H1 (cell line): ENCODE measurements at regions not wholly inside any gene's neighbourhood (a gene's known extent, or its start where the extent isn't known, plus 50 kb on each side); places are given as distances from the start of the nearest gene placed in this dataset.

Experiments
- CTCF ChIA-PET: fragments of 300-600 bp; sonication (Branson Sonifier 250); formaldehyde crosslinking; loops from one replicate; lab custom pipeline; 2021; ENCODE audit not compliant: partially characterized antibody; lab: Charles Lee
- POLR2A ChIA-PET: fragments of 300-600 bp; sonication (Branson Sonifier 250); formaldehyde crosslinking; loops from one replicate; lab custom pipeline; 2021; ENCODE audit warnings: inconsistent platforms; ENCODE audit not compliant: partially characterized antibody; lab: Charles Lee
- DNase-seq, 2 experiments: peaks; one replicate each; pipeline versions ENCODE4 v3.0.0 to v3.0.0-alpha.2; 2010 to 2022; ENCODE audit warnings: low spot score in 2 of 2, low read depth in 1 of 2, mixed read lengths in 1 of 2
- FAIRE-seq: peaks from 2 replicates; lab custom pipeline; 2011; peaks lifted over from hg19 to GRCh38; lab: Jason Lieb, UNC
- H2AFZ ChIP-seq: 2 replicates; pipeline ENCODE4 v1.8.1; 2012; ENCODE audit warnings: low read length, inconsistent platforms
- H2AK5ac ChIP-seq: 2 replicates; pipeline ENCODE4 v1.6.1; 2013; ENCODE audit warnings: low read depth, low read length
- H2BK120ac ChIP-seq: replicated peaks from 2 replicates; pipeline ENCODE3; 2013; ENCODE audit warnings: low read depth, low read length, inconsistent platforms
- H2BK12ac ChIP-seq: 2 replicates; pipeline ENCODE4 v1.6.1; 2013; ENCODE audit warnings: low read depth, low read length
- H2BK15ac ChIP-seq: 2 replicates; pipeline ENCODE4 v1.6.1; 2013; ENCODE audit warnings: low read length
- H2BK20ac ChIP-seq: 2 replicates; pipeline ENCODE4 v1.6.1; 2013; ENCODE audit warnings: low read length
- H2BK5ac ChIP-seq: 2 replicates; pipeline ENCODE4 v1.6.1; 2013; ENCODE audit warnings: low read depth, low read length
- H3K14ac ChIP-seq: 2 replicates; pipeline ENCODE4 v1.6.1; 2013; ENCODE audit warnings: inconsistent platforms; ENCODE audit not compliant: insufficient read length
- H3K18ac ChIP-seq: 2 replicates; pipeline ENCODE4 v1.6.1; 2013; ENCODE audit warnings: low read length; ENCODE audit errors: extremely low read depth
- H3K23ac ChIP-seq: 2 replicates; pipeline ENCODE4 v1.6.1; 2013; ENCODE audit warnings: inconsistent platforms; ENCODE audit not compliant: insufficient read length
- H3K23me2 ChIP-seq: 2 replicates; pipeline ENCODE4 v1.6.1; 2013; ENCODE audit warnings: low read depth, low read length
- H3K27ac ChIP-seq: 2 replicates; pipeline ENCODE4 v1.6.1; 2011; ENCODE audit warnings: low read depth, low read length, inconsistent platforms
- H3K27me3 ChIP-seq, 4 experiments: replicated peaks in 1 of 4; 1 replicate in 1 of 4; 2 replicates in 3 of 4; pipeline versions ENCODE4 v1.6.1 to v1.8.1; 2011 to 2013; ENCODE audit warnings: low read length in 3 of 4, mild to moderate bottlenecking in 3 of 4, inconsistent platforms in 2 of 4, mixed read lengths in 2 of 4, moderate library complexity in 1 of 4; ENCODE audit not compliant: control insufficient read depth in 3 of 4, insufficient read depth in 3 of 4; ENCODE audit errors: extremely low read depth in 1 of 4
- H3K36me3 ChIP-seq, 4 experiments: 2 replicates each; pipeline versions ENCODE4 v1.6.1 to v1.8.1; 2011 to 2013; ENCODE audit warnings: mild to moderate bottlenecking in 4 of 4, low read length in 3 of 4, moderate library complexity in 2 of 4, control low read depth in 1 of 4, inconsistent platforms in 1 of 4; ENCODE audit not compliant: insufficient read depth in 4 of 4, control insufficient read depth in 2 of 4
- H3K4ac ChIP-seq: replicated peaks from 2 replicates; pipeline ENCODE3; 2013; ENCODE audit warnings: low read length, low read depth, mixed read lengths, inconsistent platforms; ENCODE audit not compliant: insufficient read length
- H3K4me1 ChIP-seq, 4 experiments: replicated peaks in 1 of 4; 1 replicate in 1 of 4; 2 replicates in 3 of 4; pipeline versions ENCODE4 v1.6.1 to v1.8.1; 2011 to 2013; ENCODE audit warnings: low read length in 3 of 4, inconsistent platforms in 2 of 4, mixed read lengths in 1 of 4; ENCODE audit not compliant: insufficient read depth in 4 of 4, control insufficient read depth in 3 of 4
- H3K4me2 ChIP-seq, 2 experiments: 2 replicates each; pipeline versions ENCODE4 v1.6.1 to v1.8.1; 2011 to 2013; ENCODE audit warnings: low read depth in 2 of 2, low read length in 2 of 2, control low read depth in 1 of 2, inconsistent platforms in 1 of 2, mild to moderate bottlenecking in 1 of 2; ENCODE audit not compliant: insufficient read depth in 1 of 2
- H3K4me3 ChIP-seq, 4 experiments: fragments of 200-600, 300-600 bp in 1 of 4; sonication (generic), shearing (Covaris generic), sonication (Bioruptor Twin) in 1 of 4; 2 replicates each; pipeline versions ENCODE4 v1.5.1 to v1.8.1; 2011 to 2016; ENCODE audit warnings: low read length in 4 of 4, low read depth in 3 of 4, control low read depth in 2 of 4, inconsistent platforms in 2 of 4, mild to moderate bottlenecking in 2 of 4, mixed read lengths in 1 of 4, moderate library complexity in 1 of 4; ENCODE audit not compliant: insufficient read depth in 2 of 4; ENCODE audit errors: extremely low read depth in 1 of 4
- H3K56ac ChIP-seq: replicated peaks from 2 replicates; pipeline ENCODE3; 2013; ENCODE audit warnings: low read depth, mild to moderate bottlenecking, mixed read lengths, low read length, inconsistent platforms; ENCODE audit not compliant: insufficient read length
- H3K79me1 ChIP-seq: 2 replicates; pipeline ENCODE4 v1.6.1; 2013; ENCODE audit warnings: low read depth, low read length, control low read depth
- H3K79me2 ChIP-seq, 2 experiments: 2 replicates each; pipeline versions ENCODE4 v1.6.1 to v1.8.1; 2012 to 2013; ENCODE audit warnings: low read length in 2 of 2, mild to moderate bottlenecking in 2 of 2, inconsistent platforms in 1 of 2; ENCODE audit not compliant: insufficient read depth in 2 of 2, control insufficient read depth in 1 of 2
- H3K9ac ChIP-seq, 4 experiments: replicated peaks in 1 of 4; 1 replicate in 1 of 4; 2 replicates in 3 of 4; pipeline versions ENCODE4 v1.6.1 to v1.8.1; 2011 to 2013; ENCODE audit warnings: low read depth in 3 of 4, low read length in 3 of 4, control low read depth in 2 of 4, mild to moderate bottlenecking in 2 of 4, moderate library complexity in 2 of 4, inconsistent platforms in 1 of 4; ENCODE audit errors: extremely low read depth in 1 of 4
- H3K9me3 ChIP-seq, 2 experiments: 2 replicates each; pipeline versions ENCODE4 v1.6.1 to v1.8.1; 2012 to 2013; ENCODE audit warnings: mild to moderate bottlenecking in 2 of 2, moderate library complexity in 2 of 2, control low read depth in 1 of 2, inconsistent platforms in 1 of 2, low read depth in 1 of 2, low read length in 1 of 2, mixed read lengths in 1 of 2; ENCODE audit not compliant: insufficient read depth in 2 of 2
- H4K20me1 ChIP-seq, 2 experiments: replicated peaks in 1 of 2; 2 replicates each; pipeline versions ENCODE3 to v1.8.1; 2011 to 2013; ENCODE audit warnings: inconsistent platforms in 2 of 2, low read length in 2 of 2, mild to moderate bottlenecking in 1 of 2; ENCODE audit not compliant: insufficient read depth in 2 of 2, control insufficient read depth in 1 of 2
- H4K5ac ChIP-seq: 2 replicates; pipeline ENCODE4 v1.6.1; 2013; ENCODE audit warnings: low read length, low read depth, mixed read lengths, inconsistent platforms; ENCODE audit not compliant: insufficient read length
- H4K8ac ChIP-seq: 2 replicates; pipeline ENCODE4 v1.8.0; 2013; ENCODE audit warnings: mild to moderate bottlenecking, moderate library complexity, low read length, inconsistent platforms; ENCODE audit not compliant: insufficient read depth; ENCODE audit errors: extremely low read depth
- H4K91ac ChIP-seq: replicated peaks from 2 replicates; pipeline ENCODE3; 2013; ENCODE audit warnings: low read length, mixed read lengths, inconsistent platforms; ENCODE audit not compliant: insufficient read length
- EZH2 ChIP-seq: fragments of 200-600 bp; sonication (generic); IDR thresholded peaks from 2 replicates; pipeline ENCODE4 v1.7.1; 2012; ENCODE audit warnings: low read depth, mild to moderate bottlenecking, moderate library complexity, low read length, inconsistent platforms; ENCODE audit not compliant: severe bottlenecking
- PHF8 ChIP-seq: fragments of 200-600 bp; sonication (generic); conservative IDR thresholded peaks from 2 replicates; pipeline ENCODE4 v1.7.1; 2012; ENCODE audit warnings: low read depth, mild to moderate bottlenecking, inconsistent platforms, low read length, moderate library complexity
- POLR2A ChIP-seq, 2 experiments: IDR thresholded peaks; 1 replicate in 1 of 2; 2 replicates in 1 of 2; pipeline ENCODE4 v1.6.1; 2011; ENCODE audit warnings: low read depth in 2 of 2, low read length in 2 of 2, mild to moderate bottlenecking in 2 of 2; ENCODE audit errors: control extremely low read depth in 1 of 2
- RNF2 ChIP-seq: fragments of 200-900, 300-1000 bp; sonication (generic); IDR thresholded peaks from 2 replicates; pipeline ENCODE4 v1.7.1; 2016; ENCODE audit warnings: borderline replicate concordance, low read depth, mild to moderate bottlenecking, antibody characterized with exemption, low read length; ENCODE audit not compliant: poor library complexity, severe bottlenecking; ENCODE audit errors: missing control alignments
- WGBS, 2 experiments: shearing (Covaris generic) in 1 of 2; methylation state at CpG; one replicate each; pipeline versions ENCODE4 v1.1.6 to v1.1.7; 2013 to 2015; ENCODE audit warnings: low lambda C conversion rate in 2 of 2, mixed read lengths in 2 of 2, inconsistent platforms in 1 of 2, low coverage in 1 of 2, missing lambda C conversion rate in 1 of 2; ENCODE audit not compliant: insufficient replicate concordance in 2 of 2, insufficient coverage in 1 of 2, insufficient read length in 1 of 2; ENCODE audit errors: extremely low coverage in 1 of 2, missing lambda C conversion rate in 1 of 2; 5-methylcytosine and 5-hydroxymethylcytosine counted together
- TF ChIP-seq, protein P1 (sequence below), 3 experiments: IDR thresholded peaks; 1 replicate in 2 of 3; 2 replicates in 1 of 3; pipeline versions ENCODE4 v1.5.1 to v1.6.1; 2011; ENCODE audit warnings: low read length in 3 of 3, mild to moderate bottlenecking in 3 of 3, inconsistent platforms in 2 of 3, low read depth in 1 of 3, moderate library complexity in 1 of 3; ENCODE audit not compliant: insufficient read depth in 1 of 3; ENCODE audit errors: control extremely low read depth in 1 of 3

DNA sequence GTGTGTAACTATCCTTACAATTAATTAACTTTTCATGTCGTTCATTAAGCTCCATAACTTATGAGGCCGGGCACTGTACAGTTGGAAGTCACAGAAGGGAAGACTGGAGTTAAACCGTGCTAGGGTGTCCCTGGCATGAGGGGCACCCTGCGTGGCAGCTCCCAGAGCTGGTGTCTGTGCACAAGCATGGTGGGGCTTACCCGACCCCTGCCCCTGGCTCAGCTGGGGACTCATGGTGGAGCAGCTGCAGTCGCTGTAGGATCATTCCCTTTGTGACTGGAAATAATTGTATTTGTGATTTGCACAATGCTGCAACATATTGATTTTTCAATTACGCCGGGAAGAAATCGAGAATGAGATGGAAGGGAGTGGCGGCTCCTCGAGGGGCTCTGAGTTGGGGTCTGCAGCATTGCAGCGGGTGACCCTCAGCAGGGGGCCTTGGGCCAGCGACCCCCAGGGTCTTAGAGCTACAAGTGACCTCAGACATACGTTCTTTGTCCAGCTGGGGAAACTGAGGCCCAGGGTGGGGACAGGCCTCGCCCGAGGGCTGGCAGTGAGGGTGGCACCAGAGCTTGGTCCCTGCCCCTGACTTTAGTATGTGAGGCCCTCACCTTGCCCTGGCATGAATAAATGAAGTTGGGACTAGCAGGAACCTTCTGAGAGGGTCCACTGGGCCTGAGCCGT lies 125.4 kb downstream of the KIF26A start:
- no peak overlapping the region for H2BK5ac ChIP-seq
- no peak overlapping the region for H2AFZ ChIP-seq
- TF ChIP-seq EZH2 (no peak), PHF8 (no peak), POLR2A (IDR thresholded peaks at IDR 0.05; ENCODE audit: control extremely low read depth in 1 of 2, low read depth in 2 of 2, low read length in 2 of 2) (no peak), RNF2 (no peak)
- TF ChIP-seq, protein P1, sequence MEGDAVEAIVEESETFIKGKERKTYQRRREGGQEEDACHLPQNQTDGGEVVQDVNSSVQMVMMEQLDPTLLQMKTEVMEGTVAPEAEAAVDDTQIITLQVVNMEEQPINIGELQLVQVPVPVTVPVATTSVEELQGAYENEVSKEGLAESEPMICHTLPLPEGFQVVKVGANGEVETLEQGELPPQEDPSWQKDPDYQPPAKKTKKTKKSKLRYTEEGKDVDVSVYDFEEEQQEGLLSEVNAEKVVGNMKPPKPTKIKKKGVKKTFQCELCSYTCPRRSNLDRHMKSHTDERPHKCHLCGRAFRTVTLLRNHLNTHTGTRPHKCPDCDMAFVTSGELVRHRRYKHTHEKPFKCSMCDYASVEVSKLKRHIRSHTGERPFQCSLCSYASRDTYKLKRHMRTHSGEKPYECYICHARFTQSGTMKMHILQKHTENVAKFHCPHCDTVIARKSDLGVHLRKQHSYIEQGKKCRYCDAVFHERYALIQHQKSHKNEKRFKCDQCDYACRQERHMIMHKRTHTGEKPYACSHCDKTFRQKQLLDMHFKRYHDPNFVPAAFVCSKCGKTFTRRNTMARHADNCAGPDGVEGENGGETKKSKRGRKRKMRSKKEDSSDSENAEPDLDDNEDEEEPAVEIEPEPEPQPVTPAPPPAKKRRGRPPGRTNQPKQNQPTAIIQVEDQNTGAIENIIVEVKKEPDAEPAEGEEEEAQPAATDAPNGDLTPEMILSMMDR (IDR thresholded peaks at IDR 0.05; ENCODE audit: control extremely low read depth in 1 of 3, insufficient read depth in 1 of 3, low read depth in 1 of 3, low read length in 3 of 3) = no peak
- DNase-seq = no peak
- H2BK120ac ChIP-seq = no peak overlapping the region
- H3K27ac ChIP-seq = no peak overlapping the region
- no peaks in the 10 kb centered on the region for H3K23me2 ChIP-seq
- H3K27me3 ChIP-seq = no peaks in the 10 kb centered on the region
- H3K36me3 ChIP-seq = no peaks in the 10 kb centered on the region
- H4K91ac ChIP-seq = no peak overlapping the region
- no peak overlapping the region for H3K9ac ChIP-seq
- no peak overlapping the region for H3K4me2 ChIP-seq
- no peak overlapping the region for H4K5ac ChIP-seq
- H2AK5ac ChIP-seq = no peak overlapping the region
- no peak overlapping the region for H3K14ac ChIP-seq
- H3K4me3 ChIP-seq = no peak overlapping the region
- H3K23ac ChIP-seq = no peak overlapping the region
- H3K4me1 ChIP-seq = no peaks in the 10 kb centered on the region; a peak in 1 of 7 replicates
- peaks cover 0 to 2% of the 10 kb centered on the region in 2 experiments for H4K20me1 ChIP-seq
- no peaks in the 10 kb centered on the region for H3K79me1 ChIP-seq
- H2BK15ac ChIP-seq = no peak overlapping the region
- no peak overlapping the region for H2BK20ac ChIP-seq
- no peak overlapping the region for H3K56ac ChIP-seq
- H2BK12ac ChIP-seq = no peak overlapping the region
- no peak for FAIRE-seq
- POLR2A ChIA-PET = no interaction called here
- H3K18ac ChIP-seq = no peak overlapping the region
- WGBS, 2 experiments = 86% methylated on average over 16 of the region's 17 CpGs; no CpG with 5 or more reads in 1 of the 2 experiments
- H3K79me2 ChIP-seq = no peaks in the 10 kb centered on the region
- CTCF ChIA-PET = interaction anchor here (1.0 to 1.7 kb wide), 2 partner anchors 11 to 40 kb away, joined by 3 to 4 read pairs; no protein-coding TSS in a partner anchor
- H3K9me3 ChIP-seq = 0 out of 4 replicates have a peak, but pooled peaks cover 0 to 3% of the 10 kb centered on the region in 2 experiments
- no peak overlapping the region for H3K4ac ChIP-seq
- no peak overlapping the region for H4K8ac ChIP-seq
